ENCODE measurements at regions not wholly inside any gene's neighbourhood (a gene's known extent, or its start where the extent isn't known, plus 50 kb on each side); places are given as distances from the start of the nearest gene placed in this dataset.
A peak's percentile ranks its signal among the peaks of the same experiment; 100 is the strongest.

DNA sequence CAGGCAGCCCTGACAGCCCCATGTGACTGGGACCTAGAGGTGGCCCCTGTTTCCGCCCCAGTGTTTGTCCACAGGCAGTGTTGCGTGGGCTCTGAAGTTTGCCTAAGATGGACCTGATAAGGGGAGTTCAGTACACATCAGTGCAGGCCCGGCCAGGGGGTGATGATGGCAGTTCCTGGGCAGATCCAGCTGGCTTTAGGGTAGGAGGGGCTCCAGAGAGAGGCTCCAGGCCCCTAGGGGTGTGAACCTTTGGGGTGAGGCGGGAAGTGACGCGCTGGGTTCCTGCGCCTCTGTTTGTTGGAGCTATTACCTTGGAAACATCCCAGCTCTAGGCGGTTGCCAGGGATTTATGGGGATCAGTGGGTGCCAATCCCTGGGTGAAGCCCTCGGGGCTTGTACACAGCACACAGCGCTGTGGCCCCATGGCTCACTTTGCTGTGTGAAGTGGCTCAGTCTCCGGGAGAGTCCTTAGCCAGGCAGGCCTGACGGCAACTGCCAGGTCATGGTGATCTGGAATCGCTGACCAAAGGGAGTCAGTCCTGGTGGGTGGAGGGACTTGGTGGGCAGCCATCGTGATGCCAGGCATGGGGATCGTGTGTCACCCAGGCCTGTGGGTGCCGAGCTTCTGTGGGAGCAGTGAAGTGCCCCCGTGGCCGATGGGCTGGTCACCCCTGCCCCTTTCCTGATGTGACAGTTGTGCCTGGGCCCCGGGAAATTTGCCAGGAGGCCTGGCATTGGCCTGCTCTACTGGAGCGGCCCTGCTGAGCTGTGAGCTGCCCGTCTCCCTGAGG is 146.1 kb downstream of the SEC14L1 start (continued):
- TF ChIP-seq ZNF223 (tag by site-specific recombination; IDR thresholded peaks at IDR 0.05) (no peak), ZNF629 (tag by site-specific recombination; IDR thresholded peaks at IDR 0.05) (no peak), ZNF37A (tag by site-specific recombination; IDR thresholded peaks at IDR 0.05) (no peak), ZBTB48 (tag by site-specific recombination; IDR thresholded peaks at IDR 0.05) (no peak), ZBTB21 (tag by site-specific recombination; IDR thresholded peaks at IDR 0.05) (no peak), ZNF792 (tag by site-specific recombination; IDR thresholded peaks at IDR 0.05) (no peak), ZNF112 (tag by site-specific recombination; IDR thresholded peaks at IDR 0.05) (no peak), PRDM1 (tag by site-specific recombination; IDR thresholded peaks at IDR 0.05) (no peak), ZBTB20 (tag by site-specific recombination; IDR thresholded peaks at IDR 0.05) (peak; percentile 65; the same call in 1 of the 2 replicates), ZNF394 (tag by site-specific recombination; IDR thresholded peaks at IDR 0.05; ENCODE audit: borderline replicate concordance) (no peak), ZNF341 (tag by site-specific recombination; IDR thresholded peaks at IDR 0.05; ENCODE audit: low read depth) (no peak), BCL11B (tag by site-specific recombination; IDR thresholded peaks at IDR 0.05; ENCODE audit: low read depth) (no peak), ZNF791 (tag by site-specific recombination; IDR thresholded peaks at IDR 0.05) (no peak), ZSCAN5A (tag by site-specific recombination; IDR thresholded peaks at IDR 0.05) (no peak), ZNF558 (tag by site-specific recombination; IDR thresholded peaks at IDR 0.05) (no peak), ZNF624 (tag by site-specific recombination; IDR thresholded peaks at IDR 0.05) (no peak), ZNF843 (tag by site-specific recombination; IDR thresholded peaks at IDR 0.05) (no peak), ZNF610 (tag by site-specific recombination; IDR thresholded peaks at IDR 0.05; ENCODE audit: borderline replicate concordance) (no peak), SP7 (tag by site-specific recombination; IDR thresholded peaks at IDR 0.05) (peak; percentile 18; the same call in 1 of the 2 replicates), ZNF654 (tag by site-specific recombination; IDR thresholded peaks at IDR 0.05; ENCODE audit: low read depth) (no peak), ZNF16 (tag by site-specific recombination; IDR thresholded peaks at IDR 0.05; ENCODE audit: low read depth) (no peak), ZNF211 (tag by site-specific recombination; IDR thresholded peaks at IDR 0.05; ENCODE audit: low read depth) (no peak), ZNF248 (tag by site-specific recombination; IDR thresholded peaks at IDR 0.05) (no peak), ZNF549 (tag by site-specific recombination; IDR thresholded peaks at IDR 0.05) (no peak), ZNF23 (tag by site-specific recombination; IDR thresholded peaks at IDR 0.05; ENCODE audit: borderline replicate concordance) (no peak)
- TF ChIP-seq, protein P1, sequence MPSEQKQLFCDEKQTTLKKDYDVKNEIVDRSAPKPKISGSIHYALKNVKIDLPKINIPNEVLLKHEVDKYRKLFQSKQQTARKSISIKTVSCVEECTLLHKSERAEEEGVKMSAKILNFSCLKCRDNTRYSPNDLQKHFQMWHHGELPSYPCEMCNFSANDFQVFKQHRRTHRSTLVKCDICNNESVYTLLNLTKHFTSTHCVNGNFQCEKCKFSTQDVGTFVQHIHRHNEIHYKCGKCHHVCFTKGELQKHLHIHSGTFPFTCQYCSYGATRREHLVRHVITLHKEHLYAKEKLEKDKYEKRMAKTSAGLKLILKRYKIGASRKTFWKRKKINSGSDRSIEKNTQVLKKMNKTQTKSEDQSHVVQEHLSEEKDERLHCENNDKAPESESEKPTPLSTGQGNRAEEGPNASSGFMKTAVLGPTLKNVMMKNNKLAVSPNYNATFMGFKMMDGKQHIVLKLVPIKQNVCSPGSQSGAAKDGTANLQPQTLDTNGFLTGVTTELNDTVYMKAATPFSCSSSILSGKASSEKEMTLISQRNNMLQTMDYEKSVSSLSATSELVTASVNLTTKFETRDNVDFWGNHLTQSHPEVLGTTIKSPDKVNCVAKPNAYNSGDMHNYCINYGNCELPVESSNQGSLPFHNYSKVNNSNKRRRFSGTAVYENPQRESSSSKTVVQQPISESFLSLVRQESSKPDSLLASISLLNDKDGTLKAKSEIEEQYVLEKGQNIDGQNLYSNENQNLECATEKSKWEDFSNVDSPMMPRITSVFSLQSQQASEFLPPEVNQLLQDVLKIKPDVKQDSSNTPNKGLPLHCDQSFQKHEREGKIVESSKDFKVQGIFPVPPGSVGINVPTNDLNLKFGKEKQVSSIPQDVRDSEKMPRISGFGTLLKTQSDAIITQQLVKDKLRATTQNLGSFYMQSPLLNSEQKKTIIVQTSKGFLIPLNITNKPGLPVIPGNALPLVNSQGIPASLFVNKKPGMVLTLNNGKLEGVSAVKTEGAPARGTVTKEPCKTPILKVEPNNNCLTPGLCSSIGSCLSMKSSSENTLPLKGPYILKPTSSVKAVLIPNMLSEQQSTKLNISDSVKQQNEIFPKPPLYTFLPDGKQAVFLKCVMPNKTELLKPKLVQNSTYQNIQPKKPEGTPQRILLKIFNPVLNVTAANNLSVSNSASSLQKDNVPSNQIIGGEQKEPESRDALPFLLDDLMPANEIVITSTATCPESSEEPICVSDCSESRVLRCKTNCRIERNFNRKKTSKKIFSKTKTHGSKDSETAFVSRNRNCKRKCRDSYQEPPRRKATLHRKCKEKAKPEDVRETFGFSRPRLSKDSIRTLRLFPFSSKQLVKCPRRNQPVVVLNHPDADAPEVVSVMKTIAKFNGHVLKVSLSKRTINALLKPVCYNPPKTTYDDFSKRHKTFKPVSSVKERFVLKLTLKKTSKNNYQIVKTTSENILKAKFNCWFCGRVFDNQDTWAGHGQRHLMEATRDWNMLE (tag by site-specific recombination; conservative IDR thresholded peaks at IDR 0.05; ENCODE audit: low read depth): no peak
- TF ChIP-seq, protein P2, sequence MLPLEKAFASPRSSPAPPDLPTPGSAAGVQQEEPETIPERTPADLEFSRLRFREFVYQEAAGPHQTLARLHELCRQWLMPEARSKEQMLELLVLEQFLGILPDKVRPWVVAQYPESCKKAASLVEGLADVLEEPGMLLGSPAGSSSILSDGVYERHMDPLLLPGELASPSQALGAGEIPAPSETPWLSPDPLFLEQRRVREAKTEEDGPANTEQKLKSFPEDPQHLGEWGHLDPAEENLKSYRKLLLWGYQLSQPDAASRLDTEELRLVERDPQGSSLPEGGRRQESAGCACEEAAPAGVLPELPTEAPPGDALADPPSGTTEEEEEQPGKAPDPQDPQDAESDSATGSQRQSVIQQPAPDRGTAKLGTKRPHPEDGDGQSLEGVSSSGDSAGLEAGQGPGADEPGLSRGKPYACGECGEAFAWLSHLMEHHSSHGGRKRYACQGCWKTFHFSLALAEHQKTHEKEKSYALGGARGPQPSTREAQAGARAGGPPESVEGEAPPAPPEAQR (tag by site-specific recombination; IDR thresholded peaks at IDR 0.05): no peak
- TF ChIP-seq, protein P3, sequence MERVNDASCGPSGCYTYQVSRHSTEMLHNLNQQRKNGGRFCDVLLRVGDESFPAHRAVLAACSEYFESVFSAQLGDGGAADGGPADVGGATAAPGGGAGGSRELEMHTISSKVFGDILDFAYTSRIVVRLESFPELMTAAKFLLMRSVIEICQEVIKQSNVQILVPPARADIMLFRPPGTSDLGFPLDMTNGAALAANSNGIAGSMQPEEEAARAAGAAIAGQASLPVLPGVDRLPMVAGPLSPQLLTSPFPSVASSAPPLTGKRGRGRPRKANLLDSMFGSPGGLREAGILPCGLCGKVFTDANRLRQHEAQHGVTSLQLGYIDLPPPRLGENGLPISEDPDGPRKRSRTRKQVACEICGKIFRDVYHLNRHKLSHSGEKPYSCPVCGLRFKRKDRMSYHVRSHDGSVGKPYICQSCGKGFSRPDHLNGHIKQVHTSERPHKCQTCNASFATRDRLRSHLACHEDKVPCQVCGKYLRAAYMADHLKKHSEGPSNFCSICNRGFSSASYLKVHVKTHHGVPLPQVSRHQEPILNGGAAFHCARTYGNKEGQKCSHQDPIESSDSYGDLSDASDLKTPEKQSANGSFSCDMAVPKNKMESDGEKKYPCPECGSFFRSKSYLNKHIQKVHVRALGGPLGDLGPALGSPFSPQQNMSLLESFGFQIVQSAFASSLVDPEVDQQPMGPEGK (tag by site-specific recombination; IDR thresholded peaks at IDR 0.05): peak; percentile 30; the same call in 1 of the 2 replicates
- TF ChIP-seq, protein P4, sequence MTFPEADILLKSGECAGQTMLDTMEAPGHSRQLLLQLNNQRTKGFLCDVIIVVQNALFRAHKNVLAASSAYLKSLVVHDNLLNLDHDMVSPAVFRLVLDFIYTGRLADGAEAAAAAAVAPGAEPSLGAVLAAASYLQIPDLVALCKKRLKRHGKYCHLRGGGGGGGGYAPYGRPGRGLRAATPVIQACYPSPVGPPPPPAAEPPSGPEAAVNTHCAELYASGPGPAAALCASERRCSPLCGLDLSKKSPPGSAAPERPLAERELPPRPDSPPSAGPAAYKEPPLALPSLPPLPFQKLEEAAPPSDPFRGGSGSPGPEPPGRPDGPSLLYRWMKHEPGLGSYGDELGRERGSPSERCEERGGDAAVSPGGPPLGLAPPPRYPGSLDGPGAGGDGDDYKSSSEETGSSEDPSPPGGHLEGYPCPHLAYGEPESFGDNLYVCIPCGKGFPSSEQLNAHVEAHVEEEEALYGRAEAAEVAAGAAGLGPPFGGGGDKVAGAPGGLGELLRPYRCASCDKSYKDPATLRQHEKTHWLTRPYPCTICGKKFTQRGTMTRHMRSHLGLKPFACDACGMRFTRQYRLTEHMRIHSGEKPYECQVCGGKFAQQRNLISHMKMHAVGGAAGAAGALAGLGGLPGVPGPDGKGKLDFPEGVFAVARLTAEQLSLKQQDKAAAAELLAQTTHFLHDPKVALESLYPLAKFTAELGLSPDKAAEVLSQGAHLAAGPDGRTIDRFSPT (tag by site-specific recombination; IDR thresholded peaks at IDR 0.05): 0 out of 2 replicates have a peak, but pooled peaks have one; percentile 15
